GM19467 (cell line): ENCODE measurements at regions not wholly inside any gene's neighbourhood (a gene's known extent, or its start where the extent isn't known, plus 50 kb on each side); places are given as distances from the start of the nearest gene placed in this dataset.

Experiments used
- ATAC-seq: cut with Tn5 transposase; IDR thresholded peaks from one replicate; pipeline ENCODE4 v1.9.1; 2021; ENCODE audit warnings: mild to moderate bottlenecking, moderate library complexity; ENCODE audit not compliant: unreplicated experiment

DNA sequence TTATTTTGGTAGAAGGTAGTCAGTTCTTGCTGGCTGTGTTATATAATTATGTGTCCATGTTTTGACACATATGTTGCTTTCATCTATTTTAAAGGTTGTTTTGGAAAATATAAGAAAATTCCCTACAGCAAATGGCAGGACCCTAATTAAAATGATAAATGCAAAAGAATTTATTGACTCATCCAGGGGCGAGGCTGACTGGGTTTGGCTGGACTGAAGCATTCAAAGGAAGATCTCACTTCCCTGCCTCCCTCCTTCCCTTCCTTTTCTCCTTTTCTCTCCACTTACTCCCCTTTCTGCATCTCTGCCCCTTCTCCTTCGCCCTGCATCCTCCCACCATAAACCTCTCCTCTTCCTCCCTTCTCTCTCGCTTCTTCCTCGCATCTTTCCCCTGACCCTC is 129.6 kb downstream of the SNAPC1 start:
- ATAC-seq: no peak

DNA sequence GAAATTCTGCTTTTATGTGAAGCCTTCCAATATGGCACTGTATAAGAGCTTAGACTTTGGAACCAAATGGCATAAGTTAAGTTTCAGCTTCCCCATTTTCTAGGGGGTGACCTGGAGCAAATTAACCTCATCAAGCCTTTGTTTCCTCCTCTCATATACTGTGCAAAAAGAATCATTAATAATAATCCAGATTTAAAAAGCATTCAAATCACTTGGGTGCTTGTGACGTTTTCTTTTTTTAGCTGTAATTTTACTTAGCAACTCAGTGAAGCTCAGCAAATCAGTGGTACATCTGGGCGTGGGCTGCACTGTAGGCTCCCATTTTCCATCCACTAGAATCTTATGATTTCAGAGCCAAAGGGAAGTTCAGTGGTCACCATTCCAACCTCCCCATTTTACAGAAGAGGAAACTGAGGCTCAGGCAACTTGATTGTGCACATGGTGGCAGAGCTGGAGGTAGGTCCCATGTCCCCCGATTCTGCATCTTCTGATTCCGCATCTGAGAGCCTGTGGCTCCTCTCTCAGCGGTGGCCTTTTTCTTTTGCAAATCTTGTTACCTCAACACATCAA is 131.2 kb downstream of the SNAPC1 start:
- ATAC-seq: no peak

DNA sequence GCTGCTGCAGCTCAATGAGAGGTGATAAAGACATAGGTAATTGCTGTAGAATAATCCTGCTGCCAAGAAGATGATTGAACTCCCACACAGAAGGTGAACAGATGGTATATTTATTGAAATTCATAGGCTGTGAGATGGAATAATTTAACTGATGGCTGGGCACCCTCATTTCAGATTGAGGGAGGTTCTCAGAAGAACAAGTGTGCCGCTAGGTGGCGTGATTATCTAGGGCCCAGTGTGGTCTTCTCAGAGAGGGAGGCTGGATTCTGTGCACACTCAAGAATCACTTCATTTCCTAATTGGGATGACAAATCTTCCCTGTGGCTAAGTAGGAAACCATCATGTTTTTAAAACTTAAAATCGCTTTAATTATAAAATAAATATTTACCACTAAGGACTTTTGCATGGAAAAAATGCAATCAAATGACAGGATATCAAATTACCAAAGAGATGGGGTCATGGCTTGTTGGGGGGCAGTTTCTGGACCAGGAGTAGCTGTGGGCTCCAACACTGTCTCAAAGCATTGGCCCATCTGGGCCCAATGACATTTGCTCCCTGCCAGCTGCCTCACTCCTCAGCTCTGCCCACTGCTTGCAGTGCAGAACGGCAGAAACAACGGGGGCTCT is 132.3 kb downstream of the SNAPC1 start:
- ATAC-seq: no peak

DNA sequence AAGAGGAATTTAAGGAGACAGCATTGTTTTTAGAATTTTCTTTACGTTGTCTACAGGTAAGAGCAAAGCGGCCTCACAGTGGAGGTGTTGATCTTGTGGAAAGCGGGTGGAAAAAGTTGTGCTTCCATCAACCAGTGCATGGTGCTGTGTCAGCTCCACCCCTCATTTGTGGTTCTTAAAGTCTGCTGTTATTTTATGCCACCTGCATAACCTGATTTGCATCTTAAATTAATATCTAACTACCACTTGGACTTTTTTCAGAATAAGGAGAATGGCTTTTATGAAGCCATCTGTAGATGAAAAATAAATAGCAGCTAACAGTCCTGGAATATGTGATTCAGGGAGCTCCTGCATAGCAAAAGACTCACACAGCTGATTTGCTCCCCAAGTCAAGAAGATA is 135.1 kb downstream of the SNAPC1 start:
- no peak for ATAC-seq

DNA sequence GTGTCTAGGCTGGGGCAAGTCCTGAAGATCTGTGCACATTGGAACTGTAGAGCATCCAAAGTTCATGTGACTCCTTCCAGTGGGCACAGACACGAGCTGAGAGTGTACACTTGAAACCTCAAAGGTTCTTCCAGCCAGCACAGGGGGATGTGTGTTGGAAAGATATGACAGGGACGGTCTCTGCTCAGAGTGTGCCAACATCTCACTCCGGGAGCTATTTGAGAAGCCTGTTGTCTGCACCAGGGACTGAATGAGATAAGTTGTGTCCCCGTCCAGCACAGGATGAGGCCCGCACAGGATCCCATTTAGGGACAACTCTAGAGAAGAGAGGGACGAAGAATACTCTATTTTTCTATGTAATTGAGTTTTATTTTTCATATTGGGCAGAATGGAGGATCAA is 136.3 kb downstream of the SNAPC1 start:
- no peak for ATAC-seq

DNA sequence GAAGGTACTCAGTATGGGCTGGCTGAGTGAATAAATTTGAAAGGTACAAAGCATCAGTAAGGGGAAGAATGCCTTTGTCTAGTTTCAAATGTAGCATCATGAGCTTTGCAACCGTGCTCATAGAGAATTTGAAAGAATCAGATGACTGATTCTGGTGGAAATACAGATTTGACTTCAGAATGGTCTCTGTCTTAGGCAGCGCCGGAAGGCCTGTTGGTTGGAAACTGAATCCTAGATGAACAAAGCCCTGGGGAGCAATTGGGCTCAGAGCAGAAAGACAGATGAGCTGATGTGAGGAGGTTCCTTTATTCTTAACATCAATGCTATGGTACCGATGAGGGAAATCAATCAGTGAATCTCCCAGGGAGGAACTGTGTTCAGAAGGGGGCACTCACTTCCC is 137.3 kb downstream of the SNAPC1 start:
- ATAC-seq: no peak

DNA sequence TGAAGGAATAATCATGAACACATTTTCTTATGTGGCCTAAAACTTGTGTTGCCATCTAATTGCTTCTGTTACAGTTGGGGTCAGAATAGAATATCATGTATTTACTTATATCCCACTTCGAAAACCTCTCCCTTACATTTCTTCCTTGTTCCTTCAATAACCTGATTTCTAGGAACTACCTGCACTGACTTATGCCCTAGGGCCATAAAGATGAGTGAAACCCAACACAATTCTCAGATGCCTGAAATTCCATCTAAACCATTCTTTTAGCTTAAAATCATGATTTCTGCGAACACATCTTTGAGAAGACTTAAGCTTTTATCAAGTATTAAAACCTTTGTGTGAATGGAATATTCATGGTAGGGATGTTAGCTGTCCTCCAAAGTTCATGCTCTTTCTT is 142.7 kb downstream of the SNAPC1 start:
- no peak for ATAC-seq

DNA sequence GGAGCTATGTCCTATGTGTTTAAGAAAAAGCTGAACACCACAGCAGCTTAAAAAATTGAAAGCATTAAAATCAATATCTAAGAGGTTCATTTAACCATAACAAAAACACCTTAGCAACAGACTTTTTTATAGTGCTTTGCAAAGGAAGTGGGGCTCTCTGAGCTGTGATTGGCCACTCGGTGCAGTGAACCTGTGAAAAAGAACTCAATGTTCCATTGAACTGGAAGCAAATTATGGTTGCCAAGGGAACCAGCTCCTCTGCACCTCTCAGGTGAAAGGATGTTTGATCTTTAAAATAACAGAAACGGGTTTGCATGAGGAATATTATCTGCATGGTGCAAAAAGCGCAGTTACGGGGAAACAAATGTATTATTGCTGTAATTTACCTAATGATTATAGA is 149.4 kb downstream of the SNAPC1 start:
- ATAC-seq: no peak

DNA sequence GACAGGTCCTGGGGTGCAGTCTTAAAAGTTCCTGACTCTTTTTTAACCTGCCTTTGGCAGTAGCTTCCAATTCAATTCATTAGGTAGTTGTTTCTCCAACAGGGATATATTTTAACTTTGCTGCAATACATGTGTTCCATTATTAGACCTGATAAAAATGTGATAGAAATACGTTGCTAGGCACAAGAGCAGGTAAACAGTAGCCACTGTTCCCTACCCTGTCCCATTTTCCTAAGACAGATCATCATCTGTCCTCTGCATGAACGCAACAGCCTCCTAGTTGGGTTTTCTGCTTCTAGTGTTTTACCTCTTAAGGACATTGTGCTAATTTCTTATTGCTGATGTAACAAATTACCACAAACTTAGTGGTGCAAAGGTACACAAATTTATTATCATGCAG is 156.8 kb downstream of the SNAPC1 start:
- no peak for ATAC-seq

DNA sequence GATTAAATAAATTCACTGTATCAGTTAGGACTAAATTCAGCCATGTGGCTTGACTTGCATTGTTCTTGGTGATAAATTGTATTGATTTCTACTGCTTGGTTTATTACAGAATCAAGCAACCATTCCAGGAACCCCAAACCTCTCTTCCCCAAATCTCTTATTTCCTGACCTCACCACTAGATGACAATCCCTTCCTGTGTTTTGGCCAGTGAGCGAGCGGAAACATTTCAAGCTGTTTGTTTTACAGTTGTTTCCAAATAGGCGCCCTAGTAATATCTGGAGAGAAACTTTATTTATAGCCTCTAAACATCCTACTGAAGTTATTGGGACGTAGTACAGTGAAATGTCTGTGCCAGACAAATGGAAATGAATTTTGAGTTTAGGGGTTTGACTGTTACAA is 161.1 kb downstream of the SNAPC1 start:
- ATAC-seq: no peak

DNA sequence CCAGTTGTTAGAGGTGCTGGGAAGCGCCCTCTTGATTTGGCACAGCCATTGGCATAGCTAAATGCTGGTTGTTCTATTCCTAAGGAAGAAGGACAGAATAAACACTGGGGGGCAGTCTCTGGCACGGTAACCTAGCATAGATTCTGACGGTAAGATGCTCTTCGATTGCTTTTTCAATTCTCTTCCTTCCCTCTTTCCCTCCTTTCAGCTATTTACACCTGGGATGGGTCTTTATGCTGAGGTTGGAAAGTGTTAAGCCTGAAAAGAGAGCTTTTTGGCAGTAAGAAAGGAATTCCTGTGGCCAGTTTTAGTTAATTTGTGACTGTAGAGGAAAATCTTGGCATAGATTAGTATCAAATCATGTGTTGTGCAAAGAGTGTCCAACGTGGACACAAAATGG is 162.8 kb downstream of the SNAPC1 start:
- ATAC-seq: no peak

DNA sequence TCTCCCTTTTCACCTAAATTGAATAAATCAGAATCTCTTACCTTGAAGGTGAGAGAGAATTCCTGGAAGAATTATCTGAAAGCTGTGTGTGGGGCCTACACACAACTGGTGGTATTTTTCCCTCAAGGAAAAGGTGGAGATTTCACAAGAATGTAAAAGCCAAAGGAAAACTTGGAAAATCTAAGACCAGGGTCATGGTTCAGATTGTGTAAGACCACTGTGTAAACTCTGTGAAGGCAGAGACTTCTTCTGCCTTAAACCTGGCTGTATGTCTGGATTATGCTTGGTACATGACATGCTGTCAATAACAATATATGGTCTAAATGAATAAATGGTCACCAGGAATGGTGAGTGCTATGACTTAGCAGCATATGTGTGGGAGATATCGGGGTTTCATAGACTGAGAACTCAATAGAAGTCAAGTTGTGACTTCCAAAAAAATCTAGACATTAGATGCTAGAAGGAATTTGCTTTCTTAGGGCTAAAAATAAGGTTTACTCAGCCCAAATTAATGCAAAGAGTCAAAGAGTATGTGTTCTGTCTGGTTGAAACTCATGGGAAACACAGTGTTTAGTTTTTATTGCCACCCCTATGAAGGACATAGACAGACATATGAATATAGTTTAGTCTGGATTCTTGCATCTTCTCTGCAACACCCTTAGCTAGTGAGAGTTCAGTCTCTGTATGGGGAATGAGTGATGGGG is 163.7 kb downstream of the SNAPC1 start:
- no peak for ATAC-seq

DNA sequence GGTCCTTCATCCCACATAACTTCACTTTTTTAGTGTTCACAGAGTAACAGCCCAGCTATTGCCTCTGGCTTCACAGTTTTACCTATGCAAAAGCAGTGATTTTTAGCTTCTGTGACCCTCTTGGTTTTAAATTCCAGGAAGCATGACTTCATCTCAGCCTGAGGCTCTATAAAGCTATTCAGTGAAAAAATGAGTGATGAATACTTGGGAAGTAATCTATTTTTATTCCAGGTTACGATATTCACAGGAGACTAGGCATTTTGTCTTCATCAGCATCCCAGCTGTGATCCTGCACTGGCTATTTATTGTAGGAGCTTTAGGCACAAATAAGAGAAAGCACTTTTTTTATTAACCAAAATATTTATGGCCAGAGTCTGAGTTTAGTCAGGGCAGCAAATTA is 164.8 kb downstream of the SNAPC1 start:
- ATAC-seq: no peak

DNA sequence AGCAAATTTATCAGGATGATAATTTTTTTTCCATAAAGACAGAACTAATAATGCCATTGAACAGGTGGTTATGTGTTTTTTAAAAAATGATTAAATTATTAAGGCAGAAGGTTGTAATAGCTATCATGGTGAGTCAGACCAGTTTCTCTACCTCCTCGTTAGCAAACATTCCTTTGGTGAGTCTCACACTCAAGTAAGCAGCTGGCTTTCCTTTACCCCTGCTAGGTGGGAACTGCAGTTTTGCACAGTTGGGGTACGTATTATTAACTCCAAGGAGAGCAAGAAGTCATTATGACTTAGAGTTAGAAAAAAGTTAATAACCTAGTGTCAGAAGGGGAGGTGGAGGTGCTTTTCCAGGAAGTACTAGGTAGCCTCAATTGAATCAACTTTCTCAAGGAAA is 165.3 kb downstream of the SNAPC1 start:
- no peak for ATAC-seq

DNA sequence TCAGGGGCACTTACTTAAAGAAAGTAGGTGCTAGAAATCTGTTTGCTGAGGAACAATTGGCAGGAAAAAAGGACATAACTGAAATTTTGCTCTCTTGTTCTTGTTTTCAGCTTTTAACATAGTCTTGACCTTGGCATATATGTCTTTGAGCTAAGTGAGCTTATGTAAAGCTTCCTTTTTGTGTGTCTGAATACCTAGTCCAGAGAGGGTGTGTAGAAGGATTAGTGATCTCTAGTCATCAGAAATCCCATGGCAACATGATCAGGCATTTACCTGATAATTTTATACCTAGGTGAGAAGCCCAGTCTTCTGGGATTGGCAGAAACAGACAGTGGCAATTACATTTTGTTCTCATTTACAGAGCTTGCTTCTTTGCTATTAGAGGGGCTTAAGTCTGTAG is 166.1 kb downstream of the SNAPC1 start:
- no peak for ATAC-seq

DNA sequence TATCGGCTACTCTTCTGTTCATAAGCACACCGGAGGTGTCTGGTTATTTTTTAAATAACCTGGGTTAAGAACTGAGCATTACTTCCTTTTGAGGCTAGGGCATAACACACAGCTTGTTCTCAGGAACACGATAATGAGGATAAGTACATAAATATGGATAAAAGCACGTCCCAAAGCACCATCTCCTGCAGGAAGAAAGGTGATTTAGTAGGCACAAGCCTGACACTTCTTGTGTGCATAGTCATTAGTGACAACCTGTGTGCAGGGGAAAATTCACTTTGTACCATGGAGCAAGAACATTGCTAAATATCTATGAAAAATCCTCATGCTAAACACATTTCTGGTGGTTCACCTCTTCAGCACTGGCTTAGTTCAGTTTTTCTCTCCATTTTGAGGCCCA is 166.5 kb downstream of the SNAPC1 start:
- no peak for ATAC-seq

DNA sequence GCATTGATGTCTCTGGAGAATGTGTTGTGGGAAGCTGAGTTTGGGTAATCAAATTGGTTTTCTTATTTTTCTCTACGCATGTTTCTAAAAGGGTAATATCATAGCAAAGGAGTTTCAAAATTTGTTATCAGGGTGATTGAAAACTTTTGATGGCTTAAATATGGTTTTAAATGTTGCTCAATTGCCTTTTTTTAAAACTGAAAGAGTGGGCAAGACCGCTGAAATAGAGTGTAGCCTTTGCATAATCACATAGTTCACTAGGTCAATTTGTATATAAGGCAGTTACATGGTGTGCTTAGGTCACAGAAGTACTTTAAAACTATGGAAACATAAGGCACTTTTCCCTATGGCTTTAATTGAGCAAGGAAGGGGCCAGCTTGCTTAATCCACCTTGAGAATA is 167.4 kb downstream of the SNAPC1 start:
- no peak for ATAC-seq

DNA sequence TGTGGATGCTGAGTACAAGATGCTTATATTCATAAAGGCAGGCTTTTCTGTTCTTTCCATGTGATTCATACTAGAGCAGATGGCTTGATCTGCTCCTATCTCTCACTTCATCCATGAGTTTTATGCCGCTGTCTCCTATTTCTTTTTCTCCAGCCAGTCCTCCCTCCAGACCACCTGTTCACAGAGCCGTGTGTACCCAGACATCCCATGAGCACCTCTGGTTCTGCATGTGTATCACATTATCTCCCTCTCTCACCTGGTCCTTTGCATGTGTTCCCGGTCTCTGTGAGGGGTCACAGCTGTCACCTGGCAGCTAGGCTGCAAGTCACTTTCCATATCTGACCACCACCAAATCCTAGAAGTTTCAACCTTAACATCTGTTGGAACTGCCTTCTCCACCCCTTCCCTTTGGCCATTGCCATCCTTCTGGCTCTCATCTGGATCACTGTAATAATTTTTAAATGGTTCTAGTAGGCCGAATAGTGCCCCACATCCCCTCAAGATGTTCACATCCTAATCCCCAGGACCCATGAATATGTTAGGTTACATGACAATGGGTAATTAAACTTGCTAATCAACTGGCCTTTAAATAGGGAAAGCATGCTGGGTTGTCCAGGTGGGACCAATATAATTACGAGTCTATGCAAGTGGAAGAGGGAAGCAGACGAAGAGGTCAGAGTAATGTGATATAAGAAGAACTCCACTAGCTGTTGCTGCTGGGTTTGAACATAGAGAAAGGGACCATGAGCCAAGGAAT is 168.1 kb downstream of the SNAPC1 start:
- ATAC-seq: no peak

DNA sequence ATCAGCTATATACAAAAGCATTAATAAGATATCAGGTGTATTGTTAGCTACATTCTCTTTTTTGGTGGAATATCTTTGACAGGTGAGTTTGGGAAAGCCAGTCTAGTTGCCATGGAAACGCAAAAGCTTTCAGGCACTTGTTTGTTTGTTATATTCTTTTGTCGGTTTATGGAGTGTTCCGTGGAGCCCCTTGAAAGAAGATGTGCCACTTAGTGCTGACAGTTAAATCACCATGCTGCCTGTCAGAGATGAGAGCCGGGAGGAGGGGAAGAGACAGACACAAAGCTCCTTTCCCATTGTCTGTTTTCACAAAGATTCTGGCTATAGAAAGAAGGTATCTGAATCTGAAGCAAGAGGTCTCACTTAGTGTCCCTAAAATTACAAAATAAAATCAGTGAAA is 170.8 kb downstream of the SNAPC1 start:
- no peak for ATAC-seq

DNA sequence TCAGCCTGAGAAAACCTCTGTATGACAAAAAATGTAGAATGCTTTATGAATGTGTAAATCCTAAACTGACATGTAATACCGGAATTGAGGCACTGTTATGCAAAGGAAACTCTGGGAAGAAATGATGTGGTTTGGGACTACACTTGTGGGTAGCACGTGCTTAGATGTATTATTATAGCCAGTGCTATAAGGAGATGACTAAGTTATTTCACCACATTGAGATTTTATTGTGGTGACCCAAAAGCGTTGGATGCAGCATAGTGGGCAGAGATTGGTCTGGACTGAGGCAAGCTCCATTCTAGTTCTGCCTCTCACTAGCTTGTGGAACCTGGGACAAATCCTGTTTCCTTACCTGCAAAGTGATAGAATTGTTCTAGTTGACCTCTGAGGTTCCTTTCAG is 172.2 kb downstream of the SNAPC1 start:
- no peak for ATAC-seq

DNA sequence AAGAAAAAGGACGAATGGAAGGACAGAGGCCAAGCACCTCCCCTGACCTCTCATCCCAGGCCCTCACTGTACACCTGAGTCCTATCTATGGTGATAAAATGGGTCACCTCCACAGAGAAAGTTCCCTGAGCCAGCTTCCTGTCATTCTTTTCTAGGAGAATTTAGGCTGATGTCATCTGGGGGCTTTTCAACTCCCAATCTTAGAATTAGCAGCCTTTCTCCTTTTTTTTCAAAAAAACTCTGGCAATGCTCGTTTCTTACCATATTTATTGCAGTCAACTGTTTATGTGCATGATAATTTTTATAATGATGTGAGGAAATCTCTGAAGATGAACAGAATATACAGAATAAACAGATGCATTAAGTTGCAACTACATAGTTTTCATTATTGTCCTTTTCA is 177.6 kb downstream of the SNAPC1 start:
- no peak for ATAC-seq
